Stimulated activated CD8-positive, alpha-beta memory T cell treated with anti-CD3 and anti-CD28 coated beads, Interleukin-12 subunit alpha, Interleukin-12 subunit beta, amount 100 ng/mL, for 1 hour (primary cell): ENCODE measurements at regions not wholly inside any gene's neighbourhood (a gene's known extent, or its start where the extent isn't known, plus 50 kb on each side); places are given as distances from the start of the nearest gene placed in this dataset.
A peak's percentile ranks its signal among the peaks of the same experiment; 100 is the strongest.

ENCODE experiments used
- DNase-seq: peaks from one replicate; pipeline ENCODE4 v3.0.0-alpha.2; 2020; ENCODE audit warnings: low read depth

- DNase-seq: peak; percentile 41
Measured at GRCh38 chr4:56757821-56758411, 63.6 kb downstream of the SPINK2 start.

- DNase-seq: no peak
Measured at GRCh38 chr4:56757261-56757746, 64.2 kb downstream of the SPINK2 start.

- no peak for DNase-seq
Measured at GRCh38 chr4:56755901-56756300, 65.6 kb downstream of the SPINK2 start.

- no peak for DNase-seq
Measured at GRCh38 chr4:56752985-56753384, 68.5 kb downstream of the SPINK2 start.

GRCh38 chr4:56750231-56750630 lies 69.1 kb upstream of the HOPX start:
- DNase-seq: no peak

GRCh38 chr4:56748271-56748670 lies 67.2 kb upstream of the HOPX start:
- DNase-seq: no peak

GRCh38 chr4:56746639-56747038 lies 65.5 kb upstream of the HOPX start:
- DNase-seq: no peak

- no peak for DNase-seq
Measured at GRCh38 chr4:56745042-56745441, 63.9 kb upstream of the HOPX start.

- no peak for DNase-seq
Measured at GRCh38 chr4:56744030-56744429, 62.9 kb upstream of the HOPX start.

GRCh38 chr4:56743550-56743949 lies 62.5 kb upstream of the HOPX start:
- DNase-seq: no peak

- no peak for DNase-seq
Measured at GRCh38 chr4:56742080-56742871, 61.2 kb upstream of the HOPX start.

- DNase-seq: no peak
Measured at GRCh38 chr4:56741595-56741994, 60.5 kb upstream of the HOPX start.

GRCh38 chr4:56739066-56739777 lies 58.1 kb upstream of the HOPX start:
- DNase-seq: no peak

GRCh38 chr4:56737666-56738065 lies 56.6 kb upstream of the HOPX start:
- DNase-seq: no peak

GRCh38 chr4:56733352-56733751 lies 52.3 kb upstream of the HOPX start:
- no peak for DNase-seq

GRCh38 chr4:56732301-56732700 lies 51.2 kb upstream of the HOPX start:
- no peak for DNase-seq

GRCh38 chr4:56731857-56732256 lies 50.8 kb upstream of the HOPX start:
- no peak for DNase-seq
